Superior temporal gyrus (tissue), 1 donor: ENCODE measurements at regions not wholly inside any gene's neighbourhood (a gene's known extent, or its start where the extent isn't known, plus 50 kb on each side); places are given as distances from the start of the nearest gene placed in this dataset.

Source experiments
- DNase-seq: peaks from one replicate; pipeline ENCODE4 v3.0.0-alpha.2; 2016; ENCODE audit errors: extremely low spot score

GRCh38 chr4:15130441-15130840 lies 128.2 kb downstream of the CPEB2 start:
- DNase-seq = peak; percentile 78

GRCh38 chr4:15131551-15131950 lies 129.3 kb downstream of the CPEB2 start:
- peak; percentile 59 for DNase-seq

GRCh38 chr4:15132739-15133138 lies 130.5 kb downstream of the CPEB2 start:
- peak; percentile 97 for DNase-seq

- no peak for DNase-seq
These were observed 137.3 kb downstream of the CPEB2 start for GRCh38 chr4:15139599-15139998.

- no peak for DNase-seq
These were observed 139.9 kb downstream of the CPEB2 start for GRCh38 chr4:15142201-15142600.

GRCh38 chr4:15143551-15143950 lies 141.3 kb downstream of the CPEB2 start:
- no peak for DNase-seq

- DNase-seq = peak; percentile 74
These were observed 142.1 kb downstream of the CPEB2 start for GRCh38 chr4:15144249-15144966.

GRCh38 chr4:15144967-15145295 lies 142.7 kb downstream of the CPEB2 start:
- DNase-seq = no peak

- DNase-seq = peak; percentile 20
These were observed 143.4 kb downstream of the CPEB2 start for GRCh38 chr4:15145709-15146108.

GRCh38 chr4:15147714-15148113 lies 145.4 kb downstream of the CPEB2 start:
- DNase-seq = peak; percentile 95

GRCh38 chr4:15148199-15148598 lies 145.9 kb downstream of the CPEB2 start:
- DNase-seq = peak; percentile 80

GRCh38 chr4:15148691-15149090 lies 146.4 kb downstream of the CPEB2 start:
- peak; percentile 54 for DNase-seq

- peak; percentile 54 for DNase-seq
These were observed 147.1 kb downstream of the CPEB2 start for GRCh38 chr4:15149234-15149838.

GRCh38 chr4:15149839-15150592 lies 147.7 kb downstream of the CPEB2 start:
- peak; percentile 92 for DNase-seq

- DNase-seq = peak; percentile 29
These were observed 148.3 kb downstream of the CPEB2 start for GRCh38 chr4:15150631-15151030.

- DNase-seq = no peak
These were observed 148.8 kb downstream of the CPEB2 start for GRCh38 chr4:15151033-15151432.

- no peak for DNase-seq
These were observed 151.4 kb downstream of the CPEB2 start for GRCh38 chr4:15153662-15154061.

GRCh38 chr4:15158406-15159091 lies 156.3 kb downstream of the CPEB2 start:
- no peak for DNase-seq

GRCh38 chr4:15159477-15160019 lies 157.3 kb downstream of the CPEB2 start:
- DNase-seq = peak; percentile 68

- no peak for DNase-seq
These were observed 159.2 kb downstream of the CPEB2 start for GRCh38 chr4:15161439-15161838.

GRCh38 chr4:15162046-15162445 lies 159.8 kb downstream of the CPEB2 start:
- no peak for DNase-seq
